Endothelial cell of umbilical vein (primary cell): ENCODE measurements at regions not wholly inside any gene's neighbourhood (a gene's known extent, or its start where the extent isn't known, plus 50 kb on each side); places are given as distances from the start of the nearest gene placed in this dataset.

ENCODE experiments used
- BruUV-seq: library from RNA; stranded (reverse); fragments of 400-500 nt; replicated peaks from 2 replicates; lab custom pipeline; 2021; lab: Mats Ljungman, UMichigan
- CTCF ChIA-PET: fragments of 300-600, 350-600 bp; sonication (Branson Sonifier 250); formaldehyde crosslinking; loops from one replicate; lab custom pipeline; 2021; ENCODE audit warnings: antibody characterized with exemption, inconsistent platforms; lab: Charles Lee
- POLR2A ChIA-PET: fragments of 300-600, 350-600 bp; sonication (Branson Sonifier 250); formaldehyde crosslinking; loops from one replicate; lab custom pipeline; 2021; ENCODE audit warnings: antibody characterized with exemption, inconsistent platforms; lab: Charles Lee
- DNase-seq: peaks from one replicate; pipeline ENCODE4 v3.0.0-alpha.2; 2011; ENCODE audit warnings: low read depth, low spot score
- FAIRE-seq: peaks from 2 replicates; lab custom pipeline; 2011; peaks lifted over from hg19 to GRCh38; lab: Jason Lieb, UNC
- H2AFZ ChIP-seq: 2 replicates; pipeline ENCODE4 v1.6.0; 2012; ENCODE audit warnings: low read depth, low read length, control low read depth, inconsistent platforms
- H3K27ac ChIP-seq: 2 replicates; pipeline ENCODE4 v1.5.1; 2011; ENCODE audit warnings: low read depth, mild to moderate bottlenecking, control low read depth, low read length, moderate library complexity; ENCODE audit not compliant: insufficient read depth
- H3K27me3 ChIP-seq, 2 experiments: 2 replicates each; pipeline versions ENCODE4 v1.6.0 to v1.6.1; 2011; ENCODE audit warnings: low read length in 2 of 2, mixed read lengths in 1 of 2; ENCODE audit not compliant: control insufficient read depth in 2 of 2, insufficient read depth in 2 of 2
- H3K36me3 ChIP-seq, 2 experiments: 2 replicates in 1 of 2; 3 replicates in 1 of 2; pipeline ENCODE4 v1.5.1; 2011; ENCODE audit warnings: low read length in 2 of 2, mild to moderate bottlenecking in 1 of 2, moderate library complexity in 1 of 2; ENCODE audit not compliant: control insufficient read depth in 2 of 2, insufficient read depth in 2 of 2; ENCODE audit errors: extremely low read depth in 1 of 2
- H3K4me1 ChIP-seq: 3 replicates; pipeline ENCODE4 v1.5.1; 2011; ENCODE audit warnings: mild to moderate bottlenecking, low read length; ENCODE audit not compliant: control insufficient read depth, insufficient read depth; ENCODE audit errors: extremely low read depth
- H3K4me2 ChIP-seq: 2 replicates; pipeline ENCODE4 v1.6.1; 2011; ENCODE audit warnings: low read length, control low read depth, mixed read lengths; ENCODE audit not compliant: insufficient read depth
- H3K4me3 ChIP-seq, 3 experiments: fragments of 200-600 bp in 1 of 3; sonication (generic), shearing (Covaris generic) in 1 of 3; replicated peaks in 1 of 3; 2 replicates each; pipeline ENCODE4 v1.5.1; 2011 to 2016; ENCODE audit warnings: control low read depth in 3 of 3, low read length in 3 of 3, mild to moderate bottlenecking in 2 of 3, inconsistent platforms in 1 of 3, low read depth in 1 of 3, moderate library complexity in 1 of 3; ENCODE audit not compliant: insufficient read depth in 1 of 3
- H3K79me2 ChIP-seq: 2 replicates; pipeline ENCODE4 v1.6.0; 2012; ENCODE audit warnings: low read length, inconsistent platforms; ENCODE audit not compliant: control insufficient read depth, insufficient read depth
- H3K9ac ChIP-seq: replicated peaks from 2 replicates; pipeline ENCODE3; 2011; ENCODE audit warnings: low read length, control low read depth; ENCODE audit not compliant: insufficient read depth; ENCODE audit errors: extremely low read depth
- H3K9me1 ChIP-seq: replicated peaks from 3 replicates; pipeline ENCODE4 v1.6.0; 2011; ENCODE audit warnings: mild to moderate bottlenecking, low read length; ENCODE audit not compliant: control insufficient read depth, insufficient read depth; ENCODE audit errors: extremely low read depth
- H3K9me3 ChIP-seq: replicated peaks from 2 replicates; pipeline ENCODE4 v1.5.1; 2012; ENCODE audit warnings: low read length, inconsistent platforms; ENCODE audit not compliant: control insufficient read depth, insufficient read depth
- H4K20me1 ChIP-seq: replicated peaks from 2 replicates; pipeline ENCODE3; 2011; ENCODE audit warnings: mild to moderate bottlenecking, low read length; ENCODE audit not compliant: control insufficient read depth, insufficient read depth; ENCODE audit errors: extremely low read depth
- EZH2 ChIP-seq: IDR thresholded peaks from 2 replicates; pipeline ENCODE4 v1.6.1; 2012; ENCODE audit warnings: borderline replicate concordance, low read depth, mild to moderate bottlenecking, moderate library complexity, low read length, inconsistent platforms; ENCODE audit not compliant: severe bottlenecking
- FOS ChIP-seq: IDR thresholded peaks from 2 replicates; pipeline ENCODE4 v1.6.1; 2011; ENCODE audit warnings: mild to moderate bottlenecking, low read length, moderate library complexity, borderline replicate concordance; ENCODE audit not compliant: insufficient read depth
- GATA2 ChIP-seq: IDR thresholded peaks from 2 replicates; pipeline ENCODE4 v1.7.0; 2011; ENCODE audit warnings: low read depth, mild to moderate bottlenecking, moderate library complexity, mixed read lengths, low read length; ENCODE audit not compliant: insufficient read length, insufficient read depth
- JUN ChIP-seq: IDR thresholded peaks from 2 replicates; pipeline ENCODE4 v1.6.1; 2011; ENCODE audit warnings: borderline replicate concordance, low read depth; ENCODE audit not compliant: insufficient read length, insufficient read depth
- MAX ChIP-seq: IDR thresholded peaks from 2 replicates; pipeline ENCODE4 v1.6.1; 2011; ENCODE audit not compliant: insufficient read depth, insufficient read length
- MYC ChIP-seq: IDR thresholded peaks from one replicate; pipeline ENCODE4 v1.6.1; 2011; ENCODE audit warnings: mild to moderate bottlenecking, low read depth, low read length
- POLR2A ChIP-seq: IDR thresholded peaks from 2 replicates; pipeline ENCODE4 v1.6.1; 2012; ENCODE audit warnings: low read depth, mild to moderate bottlenecking, control low read depth, low read length
- POLR2AphosphoS5 ChIP-seq: IDR thresholded peaks from 2 replicates; pipeline ENCODE4 v1.6.1; 2012; ENCODE audit warnings: low read depth, mild to moderate bottlenecking, control low read depth, low read length, moderate library complexity; ENCODE audit not compliant: insufficient read depth
- dilution Hi-C: fragments of 300-500 bp; cut with MboI; formaldehyde crosslinking; loops from one replicate; pipeline ENCODE4 v1.15.0; 2019; ENCODE audit warnings: low sequenced_read_pairs; ENCODE audit not compliant: extremely low pct_ligation_motif_present
- intact Hi-C: fragments of 100-400 bp; cut with micrococcal nuclease; formaldehyde crosslinking; loops from one replicate; pipeline ENCODE4 v1.10.0; 2022
- TF ChIP-seq, protein P1 (sequence below), 2 donors: IDR thresholded peaks; 1 replicate in 1 of 2; 2 replicates in 1 of 2; pipeline ENCODE4 v1.5.1; 2011; ENCODE audit warnings: low read length in 2 of 2, mild to moderate bottlenecking in 2 of 2, moderate library complexity in 2 of 2, control low read depth in 1 of 2, inconsistent platforms in 1 of 2, low read depth in 1 of 2; ENCODE audit not compliant: insufficient read depth in 1 of 2; ENCODE audit errors: extremely low read depth in 1 of 2

GRCh38 chr18:78716022-78716421 is 263.6 kb upstream of the SALL3 start:
- Histone ChIP-seq H3K4me2 (no peak overlapping the region), H4K20me1 (no peaks in the 10 kb centered on the region), H2AFZ (no peak overlapping the region), H3K79me2 (no peaks in the 10 kb centered on the region), H3K4me1 (no peaks in the 10 kb centered on the region), H3K9me3 (peaks cover 2% of the 10 kb centered on the region), H3K4me3 (no peak overlapping the region), H3K9ac (no peak overlapping the region), H3K27me3 (no peaks in the 10 kb centered on the region), H3K9me1 (no peaks in the 10 kb centered on the region), H3K27ac (no peak overlapping the region), H3K36me3 (no peaks in the 10 kb centered on the region)
- no peak for TF ChIP-seq EZH2
- dilution Hi-C loops (no loop called here), intact Hi-C loops (no loop called here)
- DNase-seq (no peak), FAIRE-seq (no peak)
- ChIA-PET POLR2A (no interaction called here), CTCF (no interaction called here)
- BruUV-seq: no TSS peak

DNA sequence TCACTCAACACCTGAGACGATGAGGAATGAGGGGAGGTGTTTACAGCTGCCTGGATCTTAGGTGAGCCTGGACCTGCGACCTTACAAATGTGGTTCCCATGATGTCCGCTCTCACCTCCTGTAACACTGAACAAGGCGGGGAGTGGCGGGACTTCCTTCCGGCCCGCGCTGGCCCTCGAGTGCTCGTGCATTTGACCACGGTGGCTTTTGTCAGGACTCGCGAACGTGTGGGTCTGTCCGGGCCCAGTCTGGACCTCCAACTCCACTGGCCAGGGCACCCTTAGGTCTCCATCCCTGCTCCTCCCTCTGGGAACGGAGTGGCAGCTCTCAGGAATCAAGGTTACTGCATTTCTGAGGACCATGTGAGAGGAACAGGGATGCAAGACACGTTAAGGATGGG is 263.0 kb upstream of the SALL3 start:
- Histone ChIP-seq H4K20me1 (no peaks in the 10 kb centered on the region), H3K36me3 (no peaks in the 10 kb centered on the region), H3K9me3 (peaks cover 2% of the 10 kb centered on the region), H3K4me2 (no peak overlapping the region), H3K4me1 (no peaks in the 10 kb centered on the region), H3K9me1 (no peaks in the 10 kb centered on the region), H3K27ac (no peak overlapping the region), H3K9ac (no peak overlapping the region), H3K4me3 (no peak overlapping the region), H3K27me3 (no peaks in the 10 kb centered on the region), H3K79me2 (no peaks in the 10 kb centered on the region), H2AFZ (no peak overlapping the region)
- dilution Hi-C loops (no loop called here), intact Hi-C loops (no loop called here)
- POLR2A ChIA-PET: no interaction called here
- DNase-seq (no peak), FAIRE-seq (no peak)
- TF ChIP-seq MYC: no peak
- TF ChIP-seq, protein P1, sequence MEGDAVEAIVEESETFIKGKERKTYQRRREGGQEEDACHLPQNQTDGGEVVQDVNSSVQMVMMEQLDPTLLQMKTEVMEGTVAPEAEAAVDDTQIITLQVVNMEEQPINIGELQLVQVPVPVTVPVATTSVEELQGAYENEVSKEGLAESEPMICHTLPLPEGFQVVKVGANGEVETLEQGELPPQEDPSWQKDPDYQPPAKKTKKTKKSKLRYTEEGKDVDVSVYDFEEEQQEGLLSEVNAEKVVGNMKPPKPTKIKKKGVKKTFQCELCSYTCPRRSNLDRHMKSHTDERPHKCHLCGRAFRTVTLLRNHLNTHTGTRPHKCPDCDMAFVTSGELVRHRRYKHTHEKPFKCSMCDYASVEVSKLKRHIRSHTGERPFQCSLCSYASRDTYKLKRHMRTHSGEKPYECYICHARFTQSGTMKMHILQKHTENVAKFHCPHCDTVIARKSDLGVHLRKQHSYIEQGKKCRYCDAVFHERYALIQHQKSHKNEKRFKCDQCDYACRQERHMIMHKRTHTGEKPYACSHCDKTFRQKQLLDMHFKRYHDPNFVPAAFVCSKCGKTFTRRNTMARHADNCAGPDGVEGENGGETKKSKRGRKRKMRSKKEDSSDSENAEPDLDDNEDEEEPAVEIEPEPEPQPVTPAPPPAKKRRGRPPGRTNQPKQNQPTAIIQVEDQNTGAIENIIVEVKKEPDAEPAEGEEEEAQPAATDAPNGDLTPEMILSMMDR (IDR thresholded peaks at IDR 0.05; ENCODE audit: extremely low read depth in 1 of 2, insufficient read depth in 1 of 2, low read depth in 1 of 2, low read length in 2 of 2): no peak
- TF ChIP-seq POLR2AphosphoS5: no peak
- no peak for TF ChIP-seq FOS
- TF ChIP-seq JUN: no peak
- no peak for TF ChIP-seq MAX
- no peak for TF ChIP-seq EZH2
- no peak for TF ChIP-seq GATA2
- no peak for TF ChIP-seq POLR2A
- CTCF ChIA-PET: no interaction called here
- BruUV-seq: no TSS peak
